ENCODE measurements at regions not wholly inside any gene's neighbourhood (a gene's known extent, or its start where the extent isn't known, plus 50 kb on each side); places are given as distances from the start of the nearest gene placed in this dataset.

- no peak for ATAC-seq
Observed at GRCh38 chr16:80407265-80407987, 133.4 kb upstream of the DYNLRB2 start.

GRCh38 chr16:80404847-80405246 lies 135.9 kb upstream of the DYNLRB2 start:
- ATAC-seq: no peak
- TF ChIP-seq GLIS3 (CRISPR knock-in tag; IDR thresholded peaks at IDR 0.05) (no peak), PPARA (CRISPR knock-in tag; IDR thresholded peaks at IDR 0.05; ENCODE audit: borderline replicate concordance) (no peak), CREB5 (CRISPR knock-in tag; IDR thresholded peaks at IDR 0.05; ENCODE audit: low read depth) (no peak), ZFP30 (CRISPR knock-in tag; IDR thresholded peaks at IDR 0.05) (no peak), BACH2 (CRISPR knock-in tag; IDR thresholded peaks at IDR 0.05; ENCODE audit: borderline replicate concordance) (no peak)

More at GRCh38 chr16:80407265-80407987, 133.4 kb upstream of the DYNLRB2 start:
- TF ChIP-seq CSDC2 (CRISPR knock-in tag; IDR thresholded peaks at IDR 0.05) (no peak), CSRNP3 (CRISPR knock-in tag; IDR thresholded peaks at IDR 0.05) (no peak), PATZ1 (CRISPR knock-in tag; IDR thresholded peaks at IDR 0.05; ENCODE audit: borderline replicate concordance) (no peak), ESRRG (CRISPR knock-in tag; IDR thresholded peaks at IDR 0.05) (no peak), ZFP30 (CRISPR knock-in tag; IDR thresholded peaks at IDR 0.05) (no peak), PPARA (CRISPR knock-in tag; IDR thresholded peaks at IDR 0.05; ENCODE audit: borderline replicate concordance) (no peak), CREB5 (CRISPR knock-in tag; IDR thresholded peaks at IDR 0.05; ENCODE audit: low read depth) (no peak), ZNF8 (CRISPR knock-in tag; IDR thresholded peaks at IDR 0.05) (no peak)

- no peak for ATAC-seq
- no peak for TF ChIP-seq ZFP3 (CRISPR knock-in tag; IDR thresholded peaks at IDR 0.05)
- no peak for TF ChIP-seq ZNF565 (CRISPR knock-in tag; conservative IDR thresholded peaks at IDR 0.05; ENCODE audit: low read depth)
- no peak for TF ChIP-seq CREB5 (CRISPR knock-in tag; IDR thresholded peaks at IDR 0.05; ENCODE audit: low read depth)
- TF ChIP-seq ISL1 (CRISPR knock-in tag; IDR thresholded peaks at IDR 0.05): no peak
- no peak for TF ChIP-seq CSDC2 (CRISPR knock-in tag; IDR thresholded peaks at IDR 0.05)
- TF ChIP-seq TCF4 (CRISPR knock-in tag; IDR thresholded peaks at IDR 0.05; ENCODE audit: borderline replicate concordance): no peak
- TF ChIP-seq ZFP30 (CRISPR knock-in tag; IDR thresholded peaks at IDR 0.05): no peak
- no peak for TF ChIP-seq ARNTL (CRISPR knock-in tag; IDR thresholded peaks at IDR 0.05; ENCODE audit: borderline replicate concordance, low read depth)
Observed at GRCh38 chr16:80403894-80404293, 136.9 kb upstream of the DYNLRB2 start.

GRCh38 chr16:80390871-80391489 lies 149.8 kb upstream of the DYNLRB2 start:
- TF ChIP-seq ISL1 (CRISPR knock-in tag; IDR thresholded peaks at IDR 0.05): no peak
- no peak for TF ChIP-seq ARNTL (CRISPR knock-in tag; IDR thresholded peaks at IDR 0.05; ENCODE audit: borderline replicate concordance, low read depth)
- TF ChIP-seq CSRNP3 (CRISPR knock-in tag; IDR thresholded peaks at IDR 0.05): no peak
- no peak for TF ChIP-seq CREB5 (CRISPR knock-in tag; IDR thresholded peaks at IDR 0.05; ENCODE audit: low read depth)
- TF ChIP-seq BACH2 (CRISPR knock-in tag; IDR thresholded peaks at IDR 0.05; ENCODE audit: borderline replicate concordance): no peak
- ATAC-seq: no peak
